ENCODE measurements at regions not wholly inside any gene's neighbourhood (a gene's known extent, or its start where the extent isn't known, plus 50 kb on each side); places are given as distances from the start of the nearest gene placed in this dataset.
"Not testable (repeated sequence)": the region's sequence is repeated elsewhere in the genome, so short reads cannot be mapped to it uniquely, and the experiment has no call there.

DNA sequence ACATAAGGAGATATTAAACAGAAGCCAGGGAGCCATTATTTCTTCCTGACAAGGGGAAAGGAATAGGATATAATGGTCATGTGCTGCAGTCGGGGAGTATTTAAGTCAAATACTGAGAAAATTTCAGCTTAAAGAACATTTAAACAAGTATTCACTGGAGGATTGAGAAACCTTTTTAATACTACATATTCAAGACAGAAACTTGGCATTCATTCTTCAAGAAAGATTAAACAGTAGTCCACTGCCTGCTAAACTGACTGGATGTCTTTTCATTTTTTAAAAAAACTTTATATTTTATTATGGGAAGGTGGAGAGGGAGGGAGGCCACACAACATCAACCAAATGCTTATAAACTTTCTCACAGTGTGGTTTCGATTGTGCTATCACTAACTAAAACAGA lies 107.4 kb upstream of the CBLB start:
- DNase-seq (ENCODE audit: low spot score) (no peak), ATAC-seq (no peak)

DNA sequence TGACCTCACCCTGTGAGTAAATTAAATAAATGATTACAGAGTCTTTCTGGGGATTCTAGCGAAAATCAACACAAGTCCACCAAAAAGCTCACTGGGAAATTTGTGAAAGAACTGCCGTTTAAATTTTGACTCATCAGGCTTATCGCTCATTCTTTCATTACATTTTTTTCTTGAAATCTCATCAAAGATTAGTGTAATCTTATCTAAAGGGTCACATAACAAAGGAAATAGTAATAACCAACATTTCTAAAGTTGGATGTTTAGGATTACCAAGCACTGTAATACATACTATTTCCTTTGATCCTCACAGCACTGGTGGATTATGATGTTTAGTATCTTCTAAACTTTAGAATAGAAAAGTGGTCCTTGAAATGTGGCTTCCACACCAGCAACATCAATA lies 111.1 kb upstream of the CBLB start:
- ATAC-seq (no peak), DNase-seq (ENCODE audit: low spot score) (no peak)

- ATAC-seq, result no peak
Measured at GRCh38 chr3:105982207-105982606, 113.4 kb upstream of the CBLB start.

GRCh38 chr3:105984837-105985236 lies 116.0 kb upstream of the CBLB start:
- ATAC-seq, result no peak
- DNase-seq (ENCODE audit: low spot score), result no peak

More at GRCh38 chr3:105982207-105982606, 113.4 kb upstream of the CBLB start:
- no peak for DNase-seq (ENCODE audit: low spot score)

GRCh38 chr3:105986343-105986742 lies 117.5 kb upstream of the CBLB start:
- DNase-seq (ENCODE audit: low spot score); ATAC-seq: not testable (repeated sequence)

- DNase-seq (ENCODE audit: low spot score), result no peak
- no peak for ATAC-seq
Measured at GRCh38 chr3:105987809-105988208, 119.0 kb upstream of the CBLB start.

GRCh38 chr3:105988540-105989212 lies 119.9 kb upstream of the CBLB start:
- ATAC-seq, result no peak
- no peak for DNase-seq (ENCODE audit: low spot score)

- DNase-seq (ENCODE audit: low spot score) (no peak), ATAC-seq (no peak)
Measured at GRCh38 chr3:105996781-105997180, 128.0 kb upstream of the CBLB start.

GRCh38 chr3:105997466-105997799 lies 128.6 kb upstream of the CBLB start:
- no peak for ATAC-seq

DNA sequence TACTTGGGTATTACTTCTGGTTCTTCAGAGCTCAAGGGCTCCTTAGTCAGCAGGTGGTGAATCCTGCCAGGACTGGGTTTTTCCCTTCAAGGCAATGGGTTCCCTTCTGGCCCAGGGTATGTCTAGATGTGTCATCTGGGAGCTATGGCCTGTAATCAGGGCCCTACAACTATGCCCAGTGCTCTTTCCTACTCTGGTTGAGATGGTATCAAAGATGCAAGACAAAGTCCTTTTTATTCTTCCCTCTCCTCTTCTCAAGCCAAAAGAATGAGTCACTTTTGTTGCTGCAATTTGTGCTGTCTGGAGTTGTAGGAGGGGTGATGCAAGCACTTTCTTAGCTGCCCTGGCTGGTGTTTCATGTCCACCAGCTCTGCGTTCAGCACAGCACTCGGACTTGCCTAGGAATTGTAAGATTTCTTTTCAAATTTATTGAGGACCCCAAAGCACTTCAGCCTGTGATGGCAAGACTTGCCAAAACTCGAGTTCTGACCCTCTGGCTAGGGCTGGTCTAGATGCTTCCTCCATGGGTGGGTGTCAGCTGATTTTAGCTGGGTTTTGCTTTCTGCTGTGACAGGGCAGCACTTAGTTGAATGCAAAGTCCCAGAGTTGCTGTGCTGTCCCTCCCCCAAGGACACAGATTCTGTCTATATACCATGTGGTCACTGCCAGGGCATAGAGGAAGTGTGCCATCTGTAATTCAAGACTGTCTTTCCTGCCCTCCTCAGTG lies 129.2 kb upstream of the CBLB start:
- DNase-seq (ENCODE audit: low spot score), result no peak
- ATAC-seq, result no peak

More at GRCh38 chr3:105997466-105997799, 128.6 kb upstream of the CBLB start:
- DNase-seq (ENCODE audit: low spot score), result no peak

DNA sequence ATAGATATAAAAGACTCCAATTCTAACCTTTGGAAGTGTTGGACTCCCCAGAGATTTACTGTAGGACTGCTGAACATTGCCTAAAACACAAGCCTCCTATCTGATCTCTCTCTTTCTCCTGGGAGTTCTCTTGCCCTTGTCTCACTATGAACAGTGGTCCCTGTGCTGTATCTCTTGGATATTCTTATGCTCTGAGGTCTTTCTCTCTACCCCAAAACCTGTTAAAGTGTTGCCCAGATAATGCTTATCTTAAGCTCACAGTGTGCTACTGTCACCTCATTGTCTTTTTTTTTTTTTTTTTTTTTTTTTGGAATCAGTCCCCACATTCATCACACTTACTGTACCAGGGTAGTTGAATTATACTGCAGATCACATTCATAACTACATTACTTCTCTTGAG lies 131.0 kb upstream of the CBLB start:
- ATAC-seq (no peak), DNase-seq (ENCODE audit: low spot score) (no peak)

GRCh38 chr3:106001923-106002322 lies 133.1 kb upstream of the CBLB start:
- DNase-seq (ENCODE audit: low spot score), result no peak
- ATAC-seq, result no peak

GRCh38 chr3:106004137-106004681 lies 135.4 kb upstream of the CBLB start:
- ATAC-seq (peak; percentile 59), DNase-seq (ENCODE audit: low spot score) (no peak)

DNA sequence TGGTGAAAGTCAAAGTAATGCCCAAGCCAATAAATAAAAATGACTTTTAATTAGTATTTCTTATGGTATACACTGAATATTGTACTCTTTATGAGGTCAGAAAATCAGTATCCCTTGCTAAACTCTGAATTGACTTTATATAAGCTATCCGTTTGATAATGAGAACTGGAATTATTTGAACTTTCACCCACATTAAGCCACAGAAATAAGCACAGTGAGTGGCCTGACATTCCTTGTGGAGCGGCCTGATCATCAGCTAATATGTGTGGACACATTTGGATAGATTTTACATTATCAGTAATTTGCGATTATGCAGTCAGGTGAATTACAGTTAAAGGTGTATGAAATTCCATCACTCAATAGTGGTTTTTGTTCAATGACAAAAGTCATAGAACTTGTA lies 136.0 kb upstream of the CBLB start:
- DNase-seq (ENCODE audit: low spot score) (no peak), ATAC-seq (no peak)

DNA sequence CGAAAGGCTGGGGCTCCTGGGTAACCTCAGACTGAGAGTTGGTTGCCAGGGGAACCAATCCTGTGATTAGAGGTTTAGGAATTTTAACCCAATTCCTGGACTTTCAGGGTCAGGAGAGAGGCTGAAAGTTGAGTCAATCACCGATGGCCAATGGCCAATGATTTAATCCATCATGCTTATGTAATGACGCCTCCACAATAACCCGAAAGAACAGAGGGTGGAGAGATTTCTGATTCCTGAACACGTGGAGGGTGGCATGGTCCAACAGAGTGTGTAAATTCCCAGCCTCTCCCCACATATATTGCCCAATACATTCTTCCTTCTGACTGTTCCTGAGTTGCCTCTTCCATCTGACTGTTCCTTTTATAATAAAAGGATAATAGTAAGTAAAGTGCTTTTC lies 137.2 kb upstream of the CBLB start:
- DNase-seq (ENCODE audit: low spot score) (no peak), ATAC-seq (peak; percentile 31)

- ATAC-seq, result no peak
- no peak for DNase-seq (ENCODE audit: low spot score)
Measured at GRCh38 chr3:106006571-106006970, 137.8 kb upstream of the CBLB start.

DNA sequence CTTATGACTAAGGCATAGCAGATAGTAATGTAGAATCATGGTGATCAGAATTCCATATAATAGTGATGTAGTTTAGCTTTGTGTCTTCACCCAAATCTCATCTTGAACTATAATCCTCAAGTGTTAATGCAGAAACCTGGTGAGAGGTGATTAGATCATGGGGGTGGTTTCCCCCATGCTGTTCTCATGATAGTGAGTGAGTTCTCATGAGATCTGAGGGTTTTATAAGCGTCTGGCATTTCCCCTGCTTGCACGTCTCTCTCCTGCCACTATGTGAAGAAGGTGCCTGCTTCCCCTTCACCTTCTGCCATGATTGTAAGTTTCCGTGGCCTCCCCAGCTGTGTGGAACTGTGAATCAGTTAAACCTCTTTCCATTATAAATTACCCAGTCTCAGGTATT lies 138.7 kb upstream of the CBLB start:
- ATAC-seq, result no peak

DNA sequence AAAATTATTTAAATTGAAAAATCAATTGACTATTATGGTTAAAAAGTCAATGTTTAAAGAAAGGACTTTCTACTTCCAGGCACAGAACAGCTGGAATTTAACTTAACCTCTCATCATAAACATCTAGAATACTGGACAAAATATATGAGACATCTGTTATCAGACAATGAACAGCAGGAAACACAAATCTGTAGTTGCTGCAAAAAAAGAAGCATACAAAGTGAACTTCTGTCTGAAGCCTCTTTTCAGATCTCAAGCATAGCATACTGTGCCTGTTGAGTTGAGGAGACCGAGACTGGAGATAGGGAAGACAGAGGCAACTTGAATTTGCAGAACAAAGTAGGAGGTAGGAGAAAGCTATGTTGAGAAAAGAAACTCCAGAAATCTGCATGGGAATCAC lies 140.0 kb upstream of the CBLB start:
- no peak for DNase-seq (ENCODE audit: low spot score)
- no peak for ATAC-seq

More for the DNA sequence above, 138.7 kb upstream of the CBLB start:
- no peak for DNase-seq (ENCODE audit: low spot score)

DNA sequence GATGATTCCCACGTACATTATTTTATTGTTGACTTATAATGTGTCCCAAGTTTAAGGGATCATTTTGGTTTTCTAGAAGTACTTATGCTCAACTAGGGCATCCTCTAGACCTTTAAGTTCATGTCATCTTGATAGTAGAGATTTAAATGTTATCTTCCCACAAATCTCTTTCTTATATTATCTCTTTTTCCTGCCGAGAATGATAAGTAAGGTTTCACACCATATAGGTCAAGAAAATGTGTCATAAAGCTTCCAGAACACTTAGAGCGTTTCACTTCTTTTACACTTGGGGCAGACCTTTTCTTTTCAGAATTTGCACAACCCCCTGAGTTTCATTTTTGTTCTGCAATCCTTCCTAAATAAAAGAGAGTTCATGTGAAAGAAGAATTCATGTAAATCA lies 142.0 kb upstream of the CBLB start:
- DNase-seq (ENCODE audit: low spot score), result no peak
- ATAC-seq, result no peak

GRCh38 chr3:106013971-106014370 lies 145.2 kb upstream of the CBLB start:
- ATAC-seq (no peak), DNase-seq (ENCODE audit: low spot score) (no peak)

DNA sequence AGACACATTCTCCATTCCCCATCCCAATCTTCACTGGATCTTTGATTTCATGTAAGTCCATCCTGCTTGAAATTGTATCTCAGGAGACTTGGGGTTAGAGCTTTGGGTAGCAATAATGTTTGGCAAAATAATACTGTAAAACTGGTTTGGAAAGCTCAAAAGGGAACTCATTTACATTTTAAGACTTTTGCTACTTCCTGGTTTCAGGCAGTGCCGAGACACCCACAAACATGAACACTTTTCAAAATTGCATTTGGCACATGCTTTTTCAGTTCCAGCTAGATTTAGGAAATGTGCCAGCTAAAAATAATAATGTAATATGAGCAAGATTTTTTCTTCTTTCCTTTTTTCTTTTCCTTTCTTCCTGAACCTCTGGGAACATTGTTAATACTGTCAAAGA lies 145.7 kb upstream of the CBLB start:
- no peak for ATAC-seq
- no peak for DNase-seq (ENCODE audit: low spot score)

DNA sequence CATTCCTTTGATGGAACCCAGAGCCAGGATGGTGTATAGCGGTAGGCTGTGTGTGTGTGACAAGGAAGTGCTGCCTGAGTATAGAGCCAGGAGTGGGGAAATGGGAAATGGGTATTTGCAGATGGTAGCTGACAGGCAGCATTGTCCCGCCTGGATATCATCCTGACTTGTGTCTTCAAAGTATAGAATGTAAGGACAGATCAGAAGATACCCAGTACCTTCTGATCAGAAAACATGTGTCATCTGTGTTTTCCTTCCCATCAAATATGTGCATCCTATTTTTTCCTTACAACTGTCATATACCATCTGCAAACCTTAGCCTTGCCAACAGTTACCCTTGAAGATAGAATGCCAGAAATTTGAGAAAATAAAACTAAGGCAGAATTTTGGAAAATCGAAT lies 146.2 kb upstream of the CBLB start:
- ATAC-seq (no peak), DNase-seq (ENCODE audit: low spot score) (no peak)

DNA sequence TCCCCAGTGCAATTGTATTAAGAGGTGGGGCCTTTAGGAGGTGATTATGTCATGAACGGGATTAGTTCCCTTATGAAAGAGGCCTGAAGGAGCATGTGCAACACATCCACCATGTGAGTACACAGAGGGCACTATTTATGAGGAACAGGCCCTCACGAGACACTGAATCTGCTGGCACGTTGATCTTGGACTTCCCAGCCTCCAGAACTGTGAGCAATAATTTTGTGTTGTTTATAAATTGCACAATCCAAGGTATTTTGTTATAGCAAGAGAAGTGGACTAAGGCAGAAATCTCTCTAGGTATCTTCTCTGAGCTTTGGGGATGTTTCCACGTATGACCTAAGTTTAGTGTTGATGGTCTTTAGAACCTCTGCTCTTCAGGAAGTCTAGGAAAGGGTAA lies 149.3 kb upstream of the CBLB start:
- no peak for ATAC-seq

More for the DNA sequence above, 149.3 kb upstream of the CBLB start:
- DNase-seq (ENCODE audit: low spot score), result no peak
